ES-I3 (cell line): ENCODE measurements at regions not wholly inside any gene's neighbourhood (a gene's known extent, or its start where the extent isn't known, plus 50 kb on each side); places are given as distances from the start of the nearest gene placed in this dataset.
A peak's percentile ranks its signal among the peaks of the same experiment; 100 is the strongest.
"Not testable (repeated sequence)": the region's sequence is repeated elsewhere in the genome, so short reads cannot be mapped to it uniquely, and the experiment has no call there.

Source experiments
- H3K36me3 ChIP-seq: 2 replicates; pipeline ENCODE4 v1.6.1; 2013; ENCODE audit warnings: mild to moderate bottlenecking, low read length, control low read depth, moderate library complexity; ENCODE audit not compliant: insufficient read depth
- H3K4me1 ChIP-seq: 2 replicates; pipeline ENCODE4 v1.6.1; 2013; ENCODE audit warnings: mild to moderate bottlenecking, control low read depth, low read length; ENCODE audit not compliant: insufficient read depth
- H3K9ac ChIP-seq: 2 replicates; pipeline ENCODE4 v1.6.1; 2013; ENCODE audit warnings: low read depth, mild to moderate bottlenecking, low read length, moderate library complexity
- H3K9me3 ChIP-seq: 2 replicates; pipeline ENCODE4 v1.6.1; 2013; ENCODE audit warnings: mild to moderate bottlenecking, low read length, moderate library complexity; ENCODE audit not compliant: control insufficient read depth, insufficient read depth

DNA sequence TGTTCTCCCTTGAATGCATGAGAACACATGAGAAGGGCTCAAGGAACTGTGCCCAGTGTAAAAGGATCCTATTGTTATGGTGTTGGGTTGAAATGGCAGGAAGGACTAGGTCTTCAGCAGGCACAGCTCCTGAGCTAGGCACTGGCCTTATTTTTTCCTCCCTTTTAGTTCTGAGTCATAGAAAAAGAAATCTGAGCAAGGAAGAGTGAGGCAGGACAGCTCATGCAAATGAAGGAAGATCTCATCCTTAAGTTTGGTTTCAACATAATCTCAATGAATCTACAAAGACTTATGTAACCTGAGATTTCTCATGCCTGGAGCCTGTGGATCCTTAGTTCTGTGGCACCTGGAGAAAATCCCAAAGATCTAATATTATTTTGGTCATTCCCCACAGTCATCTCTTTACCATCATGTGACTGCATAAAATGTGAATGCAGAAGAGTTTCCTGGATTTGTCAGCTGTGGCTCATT, 188.6 kb upstream of the TBL1XR1 start:
- H3K9me3 ChIP-seq, result peaks cover 3% of the 10 kb centered on the region; the same call in 1 of the 2 replicates
- H3K9ac ChIP-seq, result no peak overlapping the region
- no peaks in the 10 kb centered on the region for H3K36me3 ChIP-seq
- no peaks in the 10 kb centered on the region for H3K4me1 ChIP-seq

- H3K36me3 ChIP-seq, result no peaks in the 10 kb centered on the region
These were observed 190.9 kb upstream of the TBL1XR1 start for GRCh38 chr3:177388209-177388608.

GRCh38 chr3:177394231-177395024, 197.1 kb upstream of the TBL1XR1 start:
- H3K9ac ChIP-seq, result peak overlapping the region; percentile 24; the same call in 1 of the 2 replicates
- H3K9me3 ChIP-seq, H3K36me3 ChIP-seq: not testable (repeated sequence)

More at GRCh38 chr3:177388209-177388608, 190.9 kb upstream of the TBL1XR1 start:
- H3K9me3 ChIP-seq, result no peaks in the 10 kb centered on the region
- no peaks in the 10 kb centered on the region for H3K4me1 ChIP-seq
- H3K9ac ChIP-seq, result no peak overlapping the region

GRCh38 chr3:177396733-177397132, 199.5 kb upstream of the TBL1XR1 start:
- H3K9ac ChIP-seq, result no peak overlapping the region
- no peaks in the 10 kb centered on the region for H3K36me3 ChIP-seq
- H3K4me1 ChIP-seq, result no peaks in the 10 kb centered on the region
- H3K9me3 ChIP-seq, result no peaks in the 10 kb centered on the region

More at GRCh38 chr3:177394231-177395024, 197.1 kb upstream of the TBL1XR1 start:
- H3K4me1 ChIP-seq, result not testable (repeated sequence)

DNA sequence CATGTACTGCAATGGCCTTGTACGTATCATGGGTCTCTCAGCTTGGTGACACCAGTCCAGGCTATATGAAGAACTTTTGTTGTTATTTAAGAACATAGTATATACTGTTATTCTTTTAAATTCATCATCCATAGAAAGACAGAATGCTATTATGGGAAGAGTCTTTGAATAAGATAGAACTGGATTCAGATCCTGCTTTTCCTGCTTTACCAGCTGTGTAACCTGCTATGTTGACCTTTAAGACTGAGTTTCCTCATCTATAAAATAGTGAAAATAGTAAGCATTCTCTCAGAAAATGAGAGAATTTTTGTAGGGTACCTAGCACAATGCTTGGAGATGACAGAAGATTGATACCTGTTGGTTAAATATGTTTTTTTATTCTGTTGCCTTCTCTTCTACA, 204.1 kb upstream of the TBL1XR1 start:
- Histone ChIP-seq H3K4me1 (no peaks in the 10 kb centered on the region), H3K36me3 (no peaks in the 10 kb centered on the region), H3K9ac (no peak overlapping the region), H3K9me3 (no peaks in the 10 kb centered on the region)

DNA sequence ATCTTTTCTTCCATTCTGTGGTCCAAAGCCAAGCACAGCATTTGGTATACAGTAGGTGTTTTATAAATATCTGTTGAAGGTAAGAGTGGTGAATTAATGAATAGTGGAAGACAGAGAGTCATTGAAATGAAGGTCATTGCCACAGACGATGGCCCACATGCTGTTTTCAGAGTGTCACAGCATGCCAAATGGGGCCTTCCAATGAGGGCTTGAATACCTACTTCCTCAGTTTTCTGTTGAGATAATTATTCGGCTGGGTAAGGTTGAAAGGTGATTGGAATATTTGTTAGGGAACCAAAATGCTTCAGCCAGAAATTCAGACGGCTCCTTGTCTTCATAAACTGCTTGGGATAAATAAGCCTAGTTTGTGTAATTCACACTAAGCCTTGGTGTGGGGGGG, 205.3 kb upstream of the TBL1XR1 start:
- H3K9me3 ChIP-seq, result no peaks in the 10 kb centered on the region
- H3K36me3 ChIP-seq, result no peaks in the 10 kb centered on the region
- H3K4me1 ChIP-seq, result no peaks in the 10 kb centered on the region
- no peak overlapping the region for H3K9ac ChIP-seq

GRCh38 chr3:177405191-177405672, 207.9 kb upstream of the TBL1XR1 start:
- Histone ChIP-seq H3K9ac (no peak overlapping the region), H3K4me1 (peaks cover 6% of the 10 kb centered on the region), H3K36me3 (no peaks in the 10 kb centered on the region)

DNA sequence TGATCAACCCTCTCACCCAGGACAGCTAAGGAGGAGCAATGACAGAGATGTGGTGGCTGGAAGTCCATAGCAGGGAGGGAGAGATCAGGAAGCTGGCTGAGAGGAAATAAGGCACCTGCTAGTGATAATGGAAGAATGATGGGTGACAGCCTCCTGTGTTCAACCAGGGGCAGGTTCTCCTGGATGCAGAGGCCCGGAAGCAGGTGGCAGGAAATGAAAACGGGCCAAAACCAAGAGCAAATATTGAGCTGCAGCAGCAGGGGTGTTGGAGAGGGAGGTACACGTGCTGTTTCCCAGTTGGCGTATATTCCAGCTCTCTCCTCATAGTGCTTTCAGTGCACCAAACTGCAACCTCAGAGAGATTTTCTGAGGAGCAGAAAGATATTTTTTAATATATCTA, 213.4 kb upstream of the TBL1XR1 start:
- H3K4me1 ChIP-seq, result peaks cover 6% of the 10 kb centered on the region
- H3K9me3 ChIP-seq, result peaks cover 5% of the 10 kb centered on the region; the same call in 1 of the 2 replicates
- no peak overlapping the region for H3K9ac ChIP-seq
- H3K36me3 ChIP-seq, result no peaks in the 10 kb centered on the region; the same call in 1 of the 2 replicates

More at GRCh38 chr3:177405191-177405672, 207.9 kb upstream of the TBL1XR1 start:
- H3K9me3 ChIP-seq, result no peaks in the 10 kb centered on the region

GRCh38 chr3:177411201-177411600, 213.9 kb upstream of the TBL1XR1 start:
- Histone ChIP-seq H3K9me3 (peaks cover 5% of the 10 kb centered on the region; the same call in 1 of the 2 replicates), H3K9ac (no peak overlapping the region), H3K36me3 (no peaks in the 10 kb centered on the region; the same call in 1 of the 2 replicates), H3K4me1 (peaks cover 6% of the 10 kb centered on the region)

GRCh38 chr3:177412677-177413170, 215.4 kb upstream of the TBL1XR1 start:
- not testable (repeated sequence) for H3K4me1 ChIP-seq, H3K9me3 ChIP-seq, H3K9ac ChIP-seq, H3K36me3 ChIP-seq

GRCh38 chr3:177414093-177414492, 216.8 kb upstream of the TBL1XR1 start:
- H3K9me3 ChIP-seq, result peaks cover 5% of the 10 kb centered on the region; the same call in 1 of the 2 replicates
- peaks cover 6% of the 10 kb centered on the region for H3K4me1 ChIP-seq
- H3K9ac ChIP-seq, result no peak overlapping the region
- H3K36me3 ChIP-seq, result no peaks in the 10 kb centered on the region; the same call in 1 of the 2 replicates

DNA sequence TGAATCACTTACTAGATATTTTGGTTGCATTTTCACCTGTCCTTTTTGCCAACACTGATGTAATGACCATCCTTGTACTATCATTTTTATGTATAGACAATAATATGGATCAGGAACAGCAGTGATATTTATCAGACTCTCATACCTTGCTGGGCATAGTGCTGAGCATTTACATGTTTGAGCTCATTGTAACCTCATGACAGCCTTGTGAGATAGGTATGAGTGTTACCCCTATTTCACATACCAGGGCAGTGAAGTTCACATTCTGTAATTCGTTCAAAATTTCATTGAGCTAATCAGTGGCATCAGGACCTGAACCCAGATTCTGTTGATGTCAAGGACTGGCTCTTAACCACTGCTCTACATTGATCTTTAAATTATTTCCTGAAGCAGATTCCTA, 221.5 kb upstream of the TBL1XR1 start:
- H3K4me1 ChIP-seq, result no peaks in the 10 kb centered on the region
- no peak overlapping the region for H3K9ac ChIP-seq
- H3K36me3 ChIP-seq, result no peaks in the 10 kb centered on the region; the same call in 1 of the 2 replicates
- peaks cover 4% of the 10 kb centered on the region; the same call in 1 of the 2 replicates for H3K9me3 ChIP-seq

- H3K9me3 ChIP-seq, result no peaks in the 10 kb centered on the region; the same call in 1 of the 2 replicates
- H3K9ac ChIP-seq, result no peak overlapping the region
- H3K4me1 ChIP-seq, result no peaks in the 10 kb centered on the region
These were observed 222.8 kb upstream of the TBL1XR1 start for GRCh38 chr3:177419904-177420601.

DNA sequence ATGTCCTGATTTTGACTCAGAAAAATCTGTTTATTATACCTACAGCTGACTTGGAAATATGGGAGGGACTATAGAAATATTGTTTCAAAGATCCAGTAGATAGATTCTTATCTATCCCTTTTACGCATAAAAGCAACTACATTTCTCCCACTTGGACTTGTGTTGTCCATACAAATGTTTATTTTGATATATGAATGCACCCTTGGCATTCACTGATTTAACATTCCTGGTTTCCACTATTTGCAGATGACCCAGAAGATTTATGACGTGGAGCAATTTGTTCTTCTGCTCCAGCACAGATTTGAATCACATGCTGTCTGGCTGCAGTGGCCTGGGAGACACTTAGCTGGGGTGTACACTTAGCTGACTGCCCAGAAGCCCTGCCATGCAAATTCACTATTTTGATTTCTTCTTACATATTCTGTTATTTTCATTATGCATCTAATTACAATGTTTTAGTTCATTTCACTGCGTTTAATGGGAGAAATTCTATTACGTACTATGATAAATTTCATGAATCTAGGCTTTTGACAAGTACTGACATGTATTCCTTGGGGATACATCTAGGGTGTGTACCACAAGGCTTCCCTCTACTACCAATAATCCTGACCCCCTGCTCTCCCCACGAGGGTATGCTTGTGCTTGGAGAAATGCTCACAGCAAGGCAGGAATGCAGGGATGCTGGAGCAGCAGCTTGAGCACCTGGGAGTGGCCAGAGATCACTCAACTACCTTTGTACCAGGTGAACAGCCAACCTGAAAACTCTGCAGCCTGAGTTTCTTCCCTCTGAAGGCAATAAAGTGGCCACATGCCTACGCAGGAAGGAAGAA, 223.6 kb upstream of the TBL1XR1 start:
- no peaks in the 10 kb centered on the region for H3K4me1 ChIP-seq
- H3K9me3 ChIP-seq, result no peaks in the 10 kb centered on the region
- no peaks in the 10 kb centered on the region for H3K36me3 ChIP-seq

More at GRCh38 chr3:177419904-177420601, 222.8 kb upstream of the TBL1XR1 start:
- no peaks in the 10 kb centered on the region for H3K36me3 ChIP-seq

More for the DNA sequence above, 223.6 kb upstream of the TBL1XR1 start:
- no peak overlapping the region for H3K9ac ChIP-seq
